GM19452 (cell line): ENCODE measurements at regions not wholly inside any gene's neighbourhood (a gene's known extent, or its start where the extent isn't known, plus 50 kb on each side); places are given as distances from the start of the nearest gene placed in this dataset.
A peak's percentile ranks its signal among the peaks of the same experiment; 100 is the strongest.
"Not testable (repeated sequence)": the region's sequence is repeated elsewhere in the genome, so short reads cannot be mapped to it uniquely, and the experiment has no call there.

Experiments
- ATAC-seq: cut with Tn5 transposase; IDR thresholded peaks from one replicate; pipeline ENCODE4 v1.9.1; 2021; ENCODE audit not compliant: unreplicated experiment

- ATAC-seq: not testable (repeated sequence)
Observed at GRCh38 chr1:144140243-144140642, 168.5 kb upstream of the FAM72C start.

- not testable (repeated sequence) for ATAC-seq
Observed at GRCh38 chr1:144105006-144105405, 133.2 kb upstream of the FAM72C start.

GRCh38 chr1:144104000-144104677 is 132.4 kb upstream of the FAM72C start:
- not testable (repeated sequence) for ATAC-seq

GRCh38 chr1:144103156-144103880 is 131.5 kb upstream of the FAM72C start:
- ATAC-seq: not testable (repeated sequence)

GRCh38 chr1:144102046-144102745 is 130.4 kb upstream of the FAM72C start:
- ATAC-seq: not testable (repeated sequence)

GRCh38 chr1:144101397-144102045 is 129.7 kb upstream of the FAM72C start:
- ATAC-seq: no peak

GRCh38 chr1:144077167-144077841 is 105.5 kb upstream of the FAM72C start:
- ATAC-seq: not testable (repeated sequence)

GRCh38 chr1:144076646-144077045 is 104.9 kb upstream of the FAM72C start:
- not testable (repeated sequence) for ATAC-seq

- ATAC-seq: not testable (repeated sequence)
Observed at GRCh38 chr1:144070394-144071053, 98.7 kb upstream of the FAM72C start.

- ATAC-seq: not testable (repeated sequence)
Observed at GRCh38 chr1:144067042-144067441, 95.3 kb upstream of the FAM72C start.

GRCh38 chr1:144066071-144066813 is 94.5 kb upstream of the FAM72C start:
- ATAC-seq: not testable (repeated sequence)

- not testable (repeated sequence) for ATAC-seq
Observed at GRCh38 chr1:144065299-144066060, 93.7 kb upstream of the FAM72C start.

- ATAC-seq: not testable (repeated sequence)
Observed at GRCh38 chr1:144049365-144049764, 77.6 kb upstream of the FAM72C start.

- ATAC-seq: not testable (repeated sequence)
Observed at GRCh38 chr1:144046645-144047044, 74.9 kb upstream of the FAM72C start.

GRCh38 chr1:144045751-144046546 is 74.2 kb upstream of the FAM72C start:
- ATAC-seq: peak; percentile 51

- ATAC-seq: not testable (repeated sequence)
Observed at GRCh38 chr1:144042251-144042650, 70.5 kb upstream of the FAM72C start.

- ATAC-seq: not testable (repeated sequence)
Observed at GRCh38 chr1:144040293-144040692, 68.5 kb upstream of the FAM72C start.

GRCh38 chr1:144034045-144034444 is 62.3 kb upstream of the FAM72C start:
- ATAC-seq: not testable (repeated sequence)
